ENCODE measurements at regions not wholly inside any gene's neighbourhood (a gene's known extent, or its start where the extent isn't known, plus 50 kb on each side); places are given as distances from the start of the nearest gene placed in this dataset.

GRCh38 chrX:97666890-97667289 is 783.2 kb downstream of the RPA4 start:
- no peak for DNase-seq

GRCh38 chrX:97668126-97668525 is 784.4 kb downstream of the RPA4 start:
- DNase-seq, result no peak

- no peak for DNase-seq
These were observed 788.4 kb downstream of the RPA4 start for GRCh38 chrX:97672138-97672537.

- no peak for DNase-seq
These were observed 788.9 kb downstream of the RPA4 start for GRCh38 chrX:97672608-97673007.

- no peak for DNase-seq
These were observed 789.4 kb downstream of the RPA4 start for GRCh38 chrX:97673135-97673534.

GRCh38 chrX:97682991-97683840 is 799.5 kb downstream of the RPA4 start:
- no peak for DNase-seq

- DNase-seq, result no peak
These were observed 802.0 kb downstream of the RPA4 start for GRCh38 chrX:97685753-97686152.

- DNase-seq, result no peak
These were observed 808.3 kb downstream of the RPA4 start for GRCh38 chrX:97691901-97692455.

GRCh38 chrX:97692575-97692974 is 808.9 kb downstream of the RPA4 start:
- DNase-seq, result no peak

- DNase-seq, result no peak
These were observed 816.8 kb downstream of the RPA4 start for GRCh38 chrX:97700547-97700946.

- DNase-seq, result no peak
These were observed 820.8 kb downstream of the RPA4 start for GRCh38 chrX:97704474-97704873.

- no peak for DNase-seq
These were observed 821.2 kb downstream of the RPA4 start for GRCh38 chrX:97704881-97705280.

GRCh38 chrX:97705936-97706335 is 822.2 kb downstream of the RPA4 start:
- DNase-seq, result no peak

GRCh38 chrX:97714072-97714471 is 830.4 kb downstream of the RPA4 start:
- no peak for DNase-seq

GRCh38 chrX:97728215-97728614 is 844.5 kb downstream of the RPA4 start:
- DNase-seq, result no peak

- DNase-seq, result peak; percentile 1
These were observed 856.3 kb downstream of the RPA4 start for GRCh38 chrX:97740044-97740443.

GRCh38 chrX:97740886-97741285 is 857.2 kb downstream of the RPA4 start:
- no peak for DNase-seq

GRCh38 chrX:97743014-97743413 is 859.3 kb downstream of the RPA4 start:
- no peak for DNase-seq

GRCh38 chrX:97747346-97747745 is 863.6 kb downstream of the RPA4 start:
- no peak for DNase-seq

- no peak for DNase-seq
These were observed 867.3 kb downstream of the RPA4 start for GRCh38 chrX:97751016-97751415.

GRCh38 chrX:97751735-97752134 is 868.0 kb downstream of the RPA4 start:
- no peak for DNase-seq

GRCh38 chrX:97756879-97757278 is 873.2 kb downstream of the RPA4 start:
- no peak for DNase-seq

GRCh38 chrX:97763391-97763790 is 879.7 kb downstream of the RPA4 start:
- DNase-seq, result no peak

- DNase-seq, result no peak
These were observed 880.3 kb downstream of the RPA4 start for GRCh38 chrX:97763981-97764380.

All from kidney glomerular epithelial cell (primary cell).